ENCODE measurements at regions not wholly inside any gene's neighbourhood (a gene's known extent, or its start where the extent isn't known, plus 50 kb on each side); places are given as distances from the start of the nearest gene placed in this dataset.

- H3K4me3 ChIP-seq (replicated peaks in 1 of 3; ENCODE audit: low read depth in 2 of 3, low read length in 3 of 3), result no peak overlapping the region
- H3K27me3 Mint-ChIP-seq (ENCODE audit: low read depth in 3 of 3), result peaks cover 0 to 2% (median 0%) of the 10 kb centered on the region in 3 donors
- intact Hi-C loops (cut with micrococcal nuclease), result no loop called here
- DNase-seq, result no peak
- no peaks in the 10 kb centered on the region for H3K27me3 ChIP-seq (ENCODE audit: control insufficient read depth in 2 of 2, insufficient read depth in 2 of 2, low read length in 2 of 2)
- TF ChIP-seq, protein P1, sequence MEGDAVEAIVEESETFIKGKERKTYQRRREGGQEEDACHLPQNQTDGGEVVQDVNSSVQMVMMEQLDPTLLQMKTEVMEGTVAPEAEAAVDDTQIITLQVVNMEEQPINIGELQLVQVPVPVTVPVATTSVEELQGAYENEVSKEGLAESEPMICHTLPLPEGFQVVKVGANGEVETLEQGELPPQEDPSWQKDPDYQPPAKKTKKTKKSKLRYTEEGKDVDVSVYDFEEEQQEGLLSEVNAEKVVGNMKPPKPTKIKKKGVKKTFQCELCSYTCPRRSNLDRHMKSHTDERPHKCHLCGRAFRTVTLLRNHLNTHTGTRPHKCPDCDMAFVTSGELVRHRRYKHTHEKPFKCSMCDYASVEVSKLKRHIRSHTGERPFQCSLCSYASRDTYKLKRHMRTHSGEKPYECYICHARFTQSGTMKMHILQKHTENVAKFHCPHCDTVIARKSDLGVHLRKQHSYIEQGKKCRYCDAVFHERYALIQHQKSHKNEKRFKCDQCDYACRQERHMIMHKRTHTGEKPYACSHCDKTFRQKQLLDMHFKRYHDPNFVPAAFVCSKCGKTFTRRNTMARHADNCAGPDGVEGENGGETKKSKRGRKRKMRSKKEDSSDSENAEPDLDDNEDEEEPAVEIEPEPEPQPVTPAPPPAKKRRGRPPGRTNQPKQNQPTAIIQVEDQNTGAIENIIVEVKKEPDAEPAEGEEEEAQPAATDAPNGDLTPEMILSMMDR (IDR thresholded peaks at IDR 0.05), result no peak
- H3K36me3 Mint-ChIP-seq, result no peaks in the 10 kb centered on the region
- H2AFZ ChIP-seq (ENCODE audit: insufficient read depth, low read depth, low read length, poor library complexity, severe bottlenecking), result no peak overlapping the region
- peaks cover 0 to 3% (median 0%) of the 10 kb centered on the region in 7 donors for H3K9me3 Mint-ChIP-seq
- no peaks in the 10 kb centered on the region for H3K79me2 ChIP-seq (ENCODE audit: insufficient read depth, low read length)
- WGBS (ENCODE audit: insufficient coverage), result 91% methylated on average over 1 of the region's 3 CpGs
- no peak overlapping the region for H3K4me3 Mint-ChIP-seq
- no peaks in the 10 kb centered on the region for H4K20me1 ChIP-seq (ENCODE audit: insufficient read depth, low read length)
- no peak overlapping the region for H3K4me2 ChIP-seq (replicated peaks; ENCODE audit: extremely low read depth, low read length, poor library complexity, severe bottlenecking)
- peaks cover 0 to 5% of the 10 kb centered on the region in 2 donors for H3K9me3 ChIP-seq (replicated peaks in 1 of 2; ENCODE audit: control insufficient read depth in 1 of 2, insufficient read depth in 1 of 2, low read length in 2 of 2)
- no peak overlapping the region for H3K27ac Mint-ChIP-seq
- H3K4me1 ChIP-seq (ENCODE audit: control insufficient read depth in 1 of 2, insufficient read depth in 2 of 2, low read length in 2 of 2), result no peaks in the 10 kb centered on the region
- H3K27ac ChIP-seq (ENCODE audit: low read depth in 1 of 2, low read length in 2 of 2), result no peak overlapping the region
- H3K36me3 ChIP-seq (replicated peaks in 1 of 2; ENCODE audit: control insufficient read depth in 1 of 2, insufficient read depth in 2 of 2, low read length in 2 of 2), result no peaks in the 10 kb centered on the region
- H3K9ac ChIP-seq (ENCODE audit: insufficient read depth, low read length, poor library complexity, severe bottlenecking), result no peak overlapping the region
- H3K4me1 Mint-ChIP-seq, result no peaks in the 10 kb centered on the region
These were observed 242.8 kb upstream of the CNTN4 start for GRCh38 chr3:1855841-1856240.

GRCh38 chr3:1870738-1871137, 227.9 kb upstream of the CNTN4 start:
- Histone ChIP-seq H3K27ac (ENCODE audit: low read depth in 1 of 2, low read length in 2 of 2) (no peak overlapping the region), H3K9ac (ENCODE audit: insufficient read depth, low read length, poor library complexity, severe bottlenecking) (no peak overlapping the region), H3K4me2 (replicated peaks; ENCODE audit: extremely low read depth, low read length, poor library complexity, severe bottlenecking) (no peak overlapping the region), H3K9me3 (replicated peaks in 1 of 2; ENCODE audit: control insufficient read depth in 1 of 2, insufficient read depth in 1 of 2, low read length in 2 of 2) (peaks cover 9 to 10% of the 10 kb centered on the region in 2 donors), H2AFZ (ENCODE audit: insufficient read depth, low read depth, low read length, poor library complexity, severe bottlenecking) (no peak overlapping the region), H4K20me1 (ENCODE audit: insufficient read depth, low read length) (no peaks in the 10 kb centered on the region), H3K4me1 (ENCODE audit: control insufficient read depth in 1 of 2, insufficient read depth in 2 of 2, low read length in 2 of 2) (no peaks in the 10 kb centered on the region), H3K36me3 (replicated peaks in 1 of 2; ENCODE audit: control insufficient read depth in 1 of 2, insufficient read depth in 2 of 2, low read length in 2 of 2) (no peaks in the 10 kb centered on the region), H3K79me2 (ENCODE audit: insufficient read depth, low read length) (no peaks in the 10 kb centered on the region), H3K27me3 (ENCODE audit: control insufficient read depth in 2 of 2, insufficient read depth in 2 of 2, low read length in 2 of 2) (no peaks in the 10 kb centered on the region), H3K4me3 (replicated peaks in 1 of 3; ENCODE audit: low read depth in 2 of 3, low read length in 3 of 3) (no peak overlapping the region)
- H3K36me3 Mint-ChIP-seq, result no peaks in the 10 kb centered on the region
- intact Hi-C loops (cut with micrococcal nuclease), result no loop called here
- no peak overlapping the region for H3K4me3 Mint-ChIP-seq
- no peaks in the 10 kb centered on the region for H3K4me1 Mint-ChIP-seq
- peaks cover 0 to 9% (median 5%) of the 10 kb centered on the region in 7 donors for H3K9me3 Mint-ChIP-seq
- no peak overlapping the region for H3K27ac Mint-ChIP-seq
- TF ChIP-seq, protein P1 (IDR thresholded peaks at IDR 0.05), result no peak
- 92% methylated on average over 5 of the region's 7 CpGs for WGBS (ENCODE audit: insufficient coverage)
- H3K27me3 Mint-ChIP-seq (ENCODE audit: low read depth in 3 of 3), result no peaks in the 10 kb centered on the region
- no peak for DNase-seq
